T-helper 1 cell treated with Interleukin-12 subunit alpha and Interleukin-12 subunit beta and Interleukin-4 antibody, amounts not matched to agents 30 μg/mL and 1 μg/mL, for 36 hours (primary cell): ENCODE measurements at regions not wholly inside any gene's neighbourhood (a gene's known extent, or its start where the extent isn't known, plus 50 kb on each side); places are given as distances from the start of the nearest gene placed in this dataset.

Experiments used
- H3K27ac Mint-ChIP-seq: one replicate; pipeline ENCODE4 v1.8.0; 2021; ENCODE audit warnings: mild to moderate bottlenecking, mixed read lengths
- H3K27me3 Mint-ChIP-seq: one replicate; pipeline ENCODE4 v1.8.0; 2021; ENCODE audit warnings: low read depth, mixed read lengths
- H3K36me3 Mint-ChIP-seq: one replicate; pipeline ENCODE4 v1.8.0; 2021; ENCODE audit warnings: low read depth, mixed read lengths
- H3K4me1 Mint-ChIP-seq: one replicate; pipeline ENCODE4 v1.8.0; 2021; ENCODE audit warnings: low read depth, mixed read lengths
- H3K4me3 Mint-ChIP-seq: one replicate; pipeline ENCODE4 v1.8.0; 2021; ENCODE audit warnings: mild to moderate bottlenecking, moderate library complexity, mixed read lengths
- H3K9me3 Mint-ChIP-seq: one replicate; pipeline ENCODE4 v1.8.0; 2021; ENCODE audit warnings: mixed read lengths

- peaks cover 6% of the 10 kb centered on the region for H3K4me1 Mint-ChIP-seq
- no peak overlapping the region for H3K4me3 Mint-ChIP-seq
- no peaks in the 10 kb centered on the region for H3K9me3 Mint-ChIP-seq
- H3K36me3 Mint-ChIP-seq: no peaks in the 10 kb centered on the region
- H3K27ac Mint-ChIP-seq: no peak overlapping the region
- H3K27me3 Mint-ChIP-seq: peaks cover 18% of the 10 kb centered on the region
Observed at GRCh38 chr2:239865059-239865639, 160.0 kb downstream of the NDUFA10 start.

- Mint-ChIP-seq H3K4me3 (no peak overlapping the region), H3K4me1 (peaks cover 6% of the 10 kb centered on the region), H3K27ac (no peak overlapping the region), H3K27me3 (peaks cover 18% of the 10 kb centered on the region), H3K9me3 (no peaks in the 10 kb centered on the region), H3K36me3 (no peaks in the 10 kb centered on the region)
Observed at GRCh38 chr2:239864247-239865058, 160.7 kb downstream of the NDUFA10 start.

DNA sequence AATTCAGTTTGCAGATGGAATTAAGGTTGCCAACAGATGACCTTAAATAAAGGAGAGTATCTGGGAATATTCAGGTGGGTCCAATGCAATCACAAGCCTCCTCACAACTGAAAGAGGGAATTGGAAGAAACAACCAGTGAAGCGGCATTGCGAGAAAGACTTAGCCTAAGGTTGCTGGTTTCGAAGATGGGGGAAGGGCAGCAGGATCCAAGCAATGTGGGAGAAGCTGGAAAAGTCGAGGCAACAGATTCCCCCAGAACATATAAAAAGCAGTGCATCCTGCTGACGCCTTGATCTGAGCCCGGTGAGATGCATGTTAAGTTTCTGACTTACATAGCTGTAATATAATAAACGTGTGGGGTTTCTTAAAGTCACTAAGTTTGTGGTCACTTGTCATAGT is 162.5 kb downstream of the NDUFA10 start:
- Mint-ChIP-seq H3K27me3 (peaks cover 32% of the 10 kb centered on the region), H3K36me3 (no peaks in the 10 kb centered on the region), H3K27ac (no peak overlapping the region), H3K4me3 (no peak overlapping the region), H3K9me3 (no peaks in the 10 kb centered on the region), H3K4me1 (peaks cover 6% of the 10 kb centered on the region)

GRCh38 chr2:239858179-239858578 is 167.0 kb downstream of the NDUFA10 start:
- Mint-ChIP-seq H3K4me3 (no peak overlapping the region), H3K9me3 (no peaks in the 10 kb centered on the region), H3K27me3 (peaks cover 35% of the 10 kb centered on the region), H3K36me3 (no peaks in the 10 kb centered on the region), H3K4me1 (peaks cover 6% of the 10 kb centered on the region), H3K27ac (no peak overlapping the region)

DNA sequence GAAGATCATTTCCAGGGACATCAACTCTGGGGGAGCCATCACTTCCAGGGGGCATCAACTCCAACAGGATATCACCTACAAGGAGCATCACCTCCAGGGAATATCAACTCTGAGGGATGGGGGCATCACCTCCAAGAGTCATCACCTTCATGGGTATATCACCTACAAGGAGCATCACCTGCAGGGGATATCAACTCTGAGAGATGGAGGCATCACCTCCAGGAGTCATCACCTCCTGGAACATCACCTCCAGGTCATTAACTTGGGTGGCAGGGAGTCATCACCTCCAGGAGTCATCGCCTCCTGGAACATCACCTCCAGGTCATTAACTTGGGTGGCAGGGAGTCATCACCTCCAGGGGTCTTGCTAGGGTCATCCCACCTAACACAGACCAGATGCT is 167.6 kb downstream of the NDUFA10 start:
- H3K9me3 Mint-ChIP-seq: no peaks in the 10 kb centered on the region
- peaks cover 6% of the 10 kb centered on the region for H3K4me1 Mint-ChIP-seq
- no peaks in the 10 kb centered on the region for H3K36me3 Mint-ChIP-seq
- H3K27me3 Mint-ChIP-seq: peaks cover 35% of the 10 kb centered on the region
- no peak overlapping the region for H3K27ac Mint-ChIP-seq
- H3K4me3 Mint-ChIP-seq: no peak overlapping the region

DNA sequence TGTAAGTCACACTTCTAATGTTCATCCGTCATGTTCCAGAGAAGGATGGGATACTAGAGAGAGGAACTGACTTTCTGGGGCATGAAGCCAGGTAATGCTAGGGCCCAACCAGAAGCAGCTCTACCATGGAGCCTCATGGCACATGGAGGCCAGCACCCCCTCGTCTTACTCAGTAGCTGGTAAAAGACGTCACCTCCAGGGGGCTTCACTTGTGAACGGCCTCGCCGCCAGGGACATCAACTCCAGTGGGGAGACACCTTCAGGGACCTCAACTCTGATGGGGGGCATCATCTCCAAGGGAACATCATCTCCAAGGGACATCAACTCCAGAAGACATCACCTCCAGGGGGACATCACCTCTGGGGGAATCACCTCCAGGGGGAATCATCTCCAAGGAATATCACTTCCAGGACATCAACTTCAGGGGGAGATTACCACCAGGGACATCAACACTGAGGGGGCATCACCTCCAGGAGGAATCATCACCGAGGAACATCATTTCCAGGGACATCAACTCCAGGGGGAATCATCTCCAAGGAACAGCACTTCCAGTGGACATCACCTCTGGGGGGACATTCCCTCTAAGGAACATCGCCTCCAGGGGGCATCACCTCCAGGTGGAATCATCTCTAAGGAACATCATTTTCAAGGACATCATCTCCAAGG is 168.4 kb downstream of the NDUFA10 start:
- Mint-ChIP-seq H3K9me3 (no peaks in the 10 kb centered on the region), H3K27me3 (peaks cover 31% of the 10 kb centered on the region), H3K4me1 (peaks cover 4% of the 10 kb centered on the region), H3K4me3 (no peak overlapping the region), H3K36me3 (no peaks in the 10 kb centered on the region), H3K27ac (no peak overlapping the region)

DNA sequence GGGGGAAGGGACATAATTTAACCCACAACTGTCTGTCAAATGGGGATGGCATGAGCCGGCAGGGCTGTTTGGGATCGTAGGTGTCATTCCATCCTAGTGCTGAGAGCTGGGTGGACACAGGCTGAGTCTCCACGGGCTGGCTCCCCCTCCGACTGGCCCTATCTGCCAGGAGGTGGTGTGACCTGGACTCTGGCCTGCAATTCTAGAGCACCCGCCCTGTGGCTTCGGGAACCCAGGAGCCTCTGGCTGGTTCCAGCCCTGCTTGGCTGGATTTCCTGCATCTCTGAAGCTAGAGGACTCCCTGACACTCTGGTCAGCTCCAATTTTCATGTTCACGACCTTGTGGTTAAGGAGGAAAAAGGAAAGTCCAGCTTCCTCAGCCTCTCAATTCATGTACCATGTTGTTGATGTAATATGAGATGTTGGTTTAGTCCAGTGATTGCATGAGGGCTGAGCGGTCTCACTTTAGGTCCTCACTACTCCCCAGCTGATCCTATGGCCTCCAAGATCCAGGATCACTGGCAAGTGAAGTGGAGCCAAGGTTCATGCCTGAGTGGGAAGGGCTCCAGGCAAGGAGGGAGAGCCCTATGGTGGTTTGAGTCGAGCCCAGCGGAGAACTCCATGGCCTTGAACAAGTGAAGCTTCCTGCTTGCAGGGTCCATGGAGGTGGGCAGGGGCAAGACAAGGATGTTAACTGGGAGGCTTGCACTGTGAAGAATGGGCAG is 169.1 kb downstream of the NDUFA10 start:
- Mint-ChIP-seq H3K27ac (no peak overlapping the region), H3K27me3 (peaks cover 27% of the 10 kb centered on the region), H3K4me3 (no peak overlapping the region), H3K36me3 (no peaks in the 10 kb centered on the region), H3K4me1 (peaks cover 2% of the 10 kb centered on the region), H3K9me3 (peaks cover 4% of the 10 kb centered on the region)

- H3K9me3 Mint-ChIP-seq: peaks cover 11% of the 10 kb centered on the region
- peaks cover 25% of the 10 kb centered on the region for H3K27me3 Mint-ChIP-seq
- no peaks in the 10 kb centered on the region for H3K36me3 Mint-ChIP-seq
- H3K4me3 Mint-ChIP-seq: no peak overlapping the region
- no peaks in the 10 kb centered on the region for H3K4me1 Mint-ChIP-seq
- no peak overlapping the region for H3K27ac Mint-ChIP-seq
Observed at GRCh38 chr2:239854596-239854995, 170.5 kb downstream of the NDUFA10 start.

DNA sequence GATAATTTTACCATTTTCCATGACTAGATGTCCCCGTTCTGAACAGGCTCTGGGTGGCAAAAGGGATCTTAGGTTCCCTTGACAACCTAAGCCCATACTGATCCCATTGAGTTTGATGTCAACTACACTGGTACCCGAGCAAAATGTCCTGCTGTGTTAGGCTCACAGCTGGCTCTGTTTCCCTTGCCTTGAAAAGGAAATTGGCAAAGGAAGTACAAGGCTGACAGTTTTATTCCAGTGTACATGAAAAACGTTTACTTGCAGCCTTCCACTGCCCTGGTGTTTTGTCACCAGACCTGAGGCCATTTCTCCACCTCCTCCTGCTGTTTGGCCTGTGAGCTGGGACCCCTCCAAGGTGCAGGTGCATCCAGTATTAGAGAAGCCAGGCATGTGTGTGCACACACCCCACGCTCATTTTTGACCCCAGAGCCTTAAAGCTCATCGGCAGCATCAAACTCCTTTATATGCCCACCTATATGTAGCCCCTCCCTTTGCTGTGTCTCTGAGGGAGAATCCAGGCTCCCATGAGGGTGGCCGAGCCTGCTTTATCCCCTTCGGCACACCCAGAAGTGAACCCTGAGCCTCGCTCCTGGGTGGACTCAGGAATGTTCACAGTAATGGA is 171.3 kb downstream of the NDUFA10 start:
- H3K27ac Mint-ChIP-seq: no peak overlapping the region
- no peaks in the 10 kb centered on the region for H3K4me1 Mint-ChIP-seq
- peaks cover 27% of the 10 kb centered on the region for H3K27me3 Mint-ChIP-seq
- H3K9me3 Mint-ChIP-seq: peaks cover 11% of the 10 kb centered on the region
- H3K4me3 Mint-ChIP-seq: no peak overlapping the region
- no peaks in the 10 kb centered on the region for H3K36me3 Mint-ChIP-seq

GRCh38 chr2:239853121-239853520 is 172.0 kb downstream of the NDUFA10 start:
- no peaks in the 10 kb centered on the region for H3K4me1 Mint-ChIP-seq
- peaks cover 11% of the 10 kb centered on the region for H3K9me3 Mint-ChIP-seq
- peaks cover 27% of the 10 kb centered on the region for H3K27me3 Mint-ChIP-seq
- no peak overlapping the region for H3K27ac Mint-ChIP-seq
- no peak overlapping the region for H3K4me3 Mint-ChIP-seq
- no peaks in the 10 kb centered on the region for H3K36me3 Mint-ChIP-seq

DNA sequence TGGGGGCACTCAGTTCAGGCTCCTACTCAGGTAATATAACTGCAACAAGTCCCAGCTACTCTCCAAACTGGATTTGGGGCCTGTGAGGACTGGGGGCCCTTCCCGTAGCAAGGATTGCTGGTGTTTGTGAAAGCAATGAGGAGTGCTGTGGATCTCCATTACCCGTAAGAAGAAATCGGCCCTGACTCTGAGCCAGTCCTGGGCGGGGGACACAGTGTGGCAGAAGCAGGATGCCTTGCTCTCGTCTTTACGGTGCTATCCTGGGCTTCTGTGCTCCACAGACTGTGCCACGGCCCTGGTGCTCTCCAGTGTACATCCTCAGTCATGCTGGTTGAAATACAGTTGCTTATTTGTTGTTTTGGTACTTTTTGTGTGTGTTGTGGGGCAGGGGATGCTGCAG is 172.9 kb downstream of the NDUFA10 start:
- H3K27ac Mint-ChIP-seq: no peak overlapping the region
- H3K36me3 Mint-ChIP-seq: no peaks in the 10 kb centered on the region
- H3K4me3 Mint-ChIP-seq: no peak overlapping the region
- peaks cover 29% of the 10 kb centered on the region for H3K27me3 Mint-ChIP-seq
- H3K9me3 Mint-ChIP-seq: peaks cover 11% of the 10 kb centered on the region
- no peaks in the 10 kb centered on the region for H3K4me1 Mint-ChIP-seq

GRCh38 chr2:239846789-239847676 is 178.1 kb downstream of the NDUFA10 start:
- Mint-ChIP-seq H3K9me3 (peaks cover 22% of the 10 kb centered on the region), H3K4me3 (no peak overlapping the region), H3K27ac (no peak overlapping the region), H3K27me3 (peaks cover 62% of the 10 kb centered on the region), H3K4me1 (peaks cover 10% of the 10 kb centered on the region), H3K36me3 (no peaks in the 10 kb centered on the region)

- Mint-ChIP-seq H3K36me3 (no peaks in the 10 kb centered on the region), H3K27me3 (peaks cover 65% of the 10 kb centered on the region), H3K4me3 (no peak overlapping the region), H3K27ac (no peak overlapping the region), H3K9me3 (peaks cover 18% of the 10 kb centered on the region), H3K4me1 (peaks cover 10% of the 10 kb centered on the region)
Observed at GRCh38 chr2:239845968-239846367, 179.2 kb downstream of the NDUFA10 start.
